ENCODE measurements at regions not wholly inside any gene's neighbourhood (a gene's known extent, or its start where the extent isn't known, plus 50 kb on each side); places are given as distances from the start of the nearest gene placed in this dataset.

- TF ChIP-seq SETDB1 (IDR thresholded peaks at IDR 0.05; ENCODE audit: insufficient read length, low read length) (no peak), ZBTB21 (tag by site-specific recombination; IDR thresholded peaks at IDR 0.05) (no peak), ZBTB8A (tag by site-specific recombination; IDR thresholded peaks at IDR 0.05) (no peak), TCF7L2 (IDR thresholded peaks at IDR 0.05; ENCODE audit: borderline replicate concordance, low read depth, low read length) (no peak), ZNF274 (IDR thresholded peaks at IDR 0.05; ENCODE audit: low read length) (no peak), ZNF274 (tag by site-specific recombination; IDR thresholded peaks at IDR 0.05; ENCODE audit: borderline replicate concordance) (no peak), CTCF (tag by site-specific recombination; IDR thresholded peaks at IDR 0.05) (no peak), ZBTB7A (tag by site-specific recombination; IDR thresholded peaks at IDR 0.05; ENCODE audit: low read depth) (no peak), INSM2 (tag by site-specific recombination; IDR thresholded peaks at IDR 0.05) (no peak), ZNF350 (tag by site-specific recombination; IDR thresholded peaks at IDR 0.05) (no peak), ZNF639 (tag by site-specific recombination; IDR thresholded peaks at IDR 0.05) (no peak), ZNF416 (tag by site-specific recombination; IDR thresholded peaks at IDR 0.05) (no peak), ZNF768 (tag by site-specific recombination; IDR thresholded peaks at IDR 0.05) (no peak)
Measured at GRCh38 chr17:77577491-77577890, 381.0 kb upstream of the TNRC6C start.
